Fibroblast of mammary gland (primary cell): ENCODE measurements at regions not wholly inside any gene's neighbourhood (a gene's known extent, or its start where the extent isn't known, plus 50 kb on each side); places are given as distances from the start of the nearest gene placed in this dataset.
"Not testable (repeated sequence)": the region's sequence is repeated elsewhere in the genome, so short reads cannot be mapped to it uniquely, and the experiment has no call there.

Experiments
- DNase-seq: peaks from one replicate; pipeline ENCODE4 v3.0.0-alpha.2; 2010; ENCODE audit warnings: low read depth
- H3K4me3 ChIP-seq: 2 replicates; pipeline ENCODE4 v1.5.1; 2011; ENCODE audit warnings: low read depth, mild to moderate bottlenecking, low read length, moderate library complexity; ENCODE audit not compliant: control insufficient read depth
- CTCF ChIP-seq: conservative IDR thresholded peaks from 2 replicates; pipeline ENCODE4 v1.5.1; 2011; ENCODE audit warnings: low read depth, low read length, inconsistent platforms; ENCODE audit not compliant: control insufficient read depth, insufficient read depth

DNA sequence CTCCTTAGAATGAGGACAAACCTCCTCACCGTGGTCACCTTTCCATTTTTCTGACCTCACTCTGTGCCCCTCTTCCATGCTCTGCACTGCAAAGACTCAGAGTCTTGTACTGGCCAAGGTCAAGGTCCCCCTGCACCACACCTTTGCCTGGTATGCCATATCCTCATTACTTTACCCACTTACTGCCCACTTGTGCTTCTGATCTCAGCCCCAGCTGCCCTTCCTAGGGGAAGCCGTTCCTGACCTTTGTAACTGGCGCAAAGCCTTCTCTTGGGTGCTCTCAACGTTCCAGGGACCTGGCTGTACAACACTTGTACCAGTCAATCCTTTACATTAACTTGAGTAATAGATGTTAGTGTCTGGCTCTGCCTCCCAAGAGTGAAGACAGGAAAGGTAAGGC is 256.0 kb downstream of the SV2B start:
- DNase-seq: no peak
- H3K4me3 ChIP-seq: no peak overlapping the region
- no peak for TF ChIP-seq CTCF

DNA sequence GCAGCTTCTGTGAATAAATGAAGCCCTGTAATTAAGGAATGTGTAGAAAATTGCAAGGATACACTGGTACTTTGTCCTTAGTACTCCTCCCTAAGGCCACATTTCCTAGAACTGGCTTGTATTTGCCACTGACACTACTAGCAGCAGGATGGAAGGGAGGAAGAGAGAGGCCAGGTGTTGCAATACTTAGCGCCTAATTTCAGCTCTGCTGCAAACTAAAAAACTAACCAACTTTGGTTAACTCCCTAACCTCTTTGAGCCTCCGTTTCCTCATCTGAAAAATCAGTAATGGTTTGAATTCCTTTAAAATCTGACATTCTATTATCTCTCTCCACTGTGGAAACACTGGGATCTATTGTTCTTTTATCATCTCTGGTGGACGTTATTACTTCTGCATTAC is 257.0 kb downstream of the SV2B start:
- no peak for DNase-seq
- no peak overlapping the region for H3K4me3 ChIP-seq
- TF ChIP-seq CTCF: no peak

GRCh38 chr15:91357486-91357885 is 257.4 kb downstream of the SV2B start:
- no peak for DNase-seq
- H3K4me3 ChIP-seq: no peak overlapping the region
- TF ChIP-seq CTCF: no peak

DNA sequence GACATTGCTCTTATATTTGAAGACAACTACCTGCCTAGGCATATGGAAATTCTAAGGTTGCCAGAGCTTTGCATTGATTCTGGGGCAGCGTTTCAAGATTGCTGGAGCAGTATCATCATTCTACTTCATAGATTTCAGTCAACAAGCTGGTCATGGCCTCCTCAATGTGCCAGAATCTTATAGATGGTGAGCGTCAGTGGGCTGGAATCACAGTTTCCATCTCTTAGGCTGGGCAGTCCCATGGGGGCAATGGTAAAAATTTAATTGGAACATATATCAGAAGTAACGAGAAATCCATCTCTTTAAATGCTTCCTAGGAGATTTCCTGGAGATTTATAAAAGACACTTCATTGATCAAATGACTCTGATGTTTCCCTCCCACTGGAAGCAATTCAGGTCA is 258.3 kb downstream of the SV2B start:
- TF ChIP-seq CTCF: no peak
- no peak overlapping the region for H3K4me3 ChIP-seq
- DNase-seq: no peak

- H3K4me3 ChIP-seq, DNase-seq: not testable (repeated sequence)
These were observed 261.6 kb downstream of the SV2B start for GRCh38 chr15:91361696-91362095.

DNA sequence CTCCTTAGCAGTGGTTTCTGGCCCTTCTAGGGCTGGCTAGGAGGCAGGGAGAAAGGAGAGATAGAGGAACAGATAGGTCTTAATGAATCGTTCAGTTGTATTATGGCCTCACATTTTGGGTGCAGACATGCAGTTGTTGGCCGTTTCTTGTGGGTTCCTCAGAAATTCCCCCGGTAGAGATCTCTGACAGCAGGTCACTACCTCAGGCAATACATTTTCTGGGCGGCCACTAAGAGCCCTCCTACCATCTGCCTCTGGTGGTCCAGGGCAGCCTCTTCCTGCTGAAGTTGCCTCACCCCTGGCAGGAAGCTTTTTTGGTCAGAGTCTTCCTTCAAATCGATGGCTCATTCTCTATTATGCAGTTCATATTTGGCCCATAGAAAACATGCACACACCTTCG is 266.1 kb downstream of the SV2B start:
- DNase-seq: no peak
- no peak overlapping the region for H3K4me3 ChIP-seq
- no peak for TF ChIP-seq CTCF

- TF ChIP-seq CTCF: no peak
- H3K4me3 ChIP-seq: no peak overlapping the region
- DNase-seq: no peak
These were observed 268.6 kb downstream of the SV2B start for GRCh38 chr15:91368611-91369010.

- no peak for DNase-seq
- no peak overlapping the region for H3K4me3 ChIP-seq
- no peak for TF ChIP-seq CTCF
These were observed 269.8 kb downstream of the SV2B start for GRCh38 chr15:91369823-91370222.

DNA sequence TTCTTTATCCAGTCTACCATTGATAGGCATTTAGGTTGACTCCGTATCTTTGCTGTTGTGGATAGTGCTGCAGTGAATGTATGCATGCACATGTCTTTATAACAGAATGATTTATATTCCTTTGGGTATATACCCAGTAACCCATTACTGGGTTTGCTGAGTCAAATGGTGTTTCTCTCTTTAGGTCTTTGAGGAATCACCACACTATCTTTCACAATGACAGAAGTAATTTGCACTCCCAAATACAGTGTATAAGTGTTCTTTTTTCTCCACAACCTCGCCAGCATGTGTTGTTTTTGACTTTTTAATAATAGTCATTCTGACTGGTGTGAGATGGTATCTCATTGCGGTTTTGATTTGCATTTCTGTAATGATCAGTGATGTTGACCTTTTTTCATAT is 271.3 kb downstream of the SV2B start:
- not testable (repeated sequence) for H3K4me3 ChIP-seq, DNase-seq
